ENCODE measurements at regions not wholly inside any gene's neighbourhood (a gene's known extent, or its start where the extent isn't known, plus 50 kb on each side); places are given as distances from the start of the nearest gene placed in this dataset.
"Not testable (repeated sequence)": the region's sequence is repeated elsewhere in the genome, so short reads cannot be mapped to it uniquely, and the experiment has no call there.

- no peak for DNase-seq (ENCODE audit: low read depth)
Measured at GRCh38 chr16:77488652-77489051, 53.8 kb upstream of the ADAMTS18 start.

- DNase-seq (ENCODE audit: low read depth), result no peak
Measured at GRCh38 chr16:77491091-77491490, 56.3 kb upstream of the ADAMTS18 start.

- no peak for DNase-seq (ENCODE audit: low read depth)
Measured at GRCh38 chr16:77496934-77497333, 62.1 kb upstream of the ADAMTS18 start.

GRCh38 chr16:77499373-77500285 lies 64.8 kb upstream of the ADAMTS18 start:
- no peak for DNase-seq (ENCODE audit: low read depth)

GRCh38 chr16:77500286-77500598 lies 65.4 kb upstream of the ADAMTS18 start:
- DNase-seq (ENCODE audit: low read depth), result no peak

GRCh38 chr16:77500934-77501664 lies 66.3 kb upstream of the ADAMTS18 start:
- DNase-seq (ENCODE audit: low read depth), result no peak

- no peak for DNase-seq (ENCODE audit: low read depth)
Measured at GRCh38 chr16:77502448-77502847, 67.6 kb upstream of the ADAMTS18 start.

GRCh38 chr16:77506492-77506891 lies 71.7 kb upstream of the ADAMTS18 start:
- not testable (repeated sequence) for DNase-seq (ENCODE audit: low read depth)

- no peak for DNase-seq (ENCODE audit: low read depth)
Measured at GRCh38 chr16:77509051-77509450, 74.2 kb upstream of the ADAMTS18 start.

GRCh38 chr16:77509796-77510195 lies 75.0 kb upstream of the ADAMTS18 start:
- no peak for DNase-seq (ENCODE audit: low read depth)

GRCh38 chr16:77511053-77511452 lies 76.2 kb upstream of the ADAMTS18 start:
- DNase-seq (ENCODE audit: low read depth), result no peak

GRCh38 chr16:77514500-77515220 lies 79.8 kb upstream of the ADAMTS18 start:
- no peak for DNase-seq (ENCODE audit: low read depth)

- not testable (repeated sequence) for DNase-seq (ENCODE audit: low read depth)
Measured at GRCh38 chr16:77525226-77525625, 90.4 kb upstream of the ADAMTS18 start.

GRCh38 chr16:77531752-77532151 lies 96.9 kb upstream of the ADAMTS18 start:
- DNase-seq (ENCODE audit: low read depth), result no peak

GRCh38 chr16:77536809-77537208 lies 102.0 kb upstream of the ADAMTS18 start:
- DNase-seq (ENCODE audit: low read depth), result no peak

- DNase-seq (ENCODE audit: low read depth), result no peak
Measured at GRCh38 chr16:77539421-77540034, 104.7 kb upstream of the ADAMTS18 start.

- DNase-seq (ENCODE audit: low read depth), result no peak
Measured at GRCh38 chr16:77540646-77541045, 105.8 kb upstream of the ADAMTS18 start.

- no peak for DNase-seq (ENCODE audit: low read depth)
Measured at GRCh38 chr16:77541165-77541564, 106.3 kb upstream of the ADAMTS18 start.

GRCh38 chr16:77548151-77548550 lies 113.3 kb upstream of the ADAMTS18 start:
- DNase-seq (ENCODE audit: low read depth), result no peak

GRCh38 chr16:77548766-77549165 lies 113.9 kb upstream of the ADAMTS18 start:
- DNase-seq (ENCODE audit: low read depth), result no peak

GRCh38 chr16:77549876-77550275 lies 115.0 kb upstream of the ADAMTS18 start:
- no peak for DNase-seq (ENCODE audit: low read depth)

GRCh38 chr16:77551357-77551756 lies 116.5 kb upstream of the ADAMTS18 start:
- no peak for DNase-seq (ENCODE audit: low read depth)
